Keratinocyte (primary cell): ENCODE measurements at regions not wholly inside any gene's neighbourhood (a gene's known extent, or its start where the extent isn't known, plus 50 kb on each side); places are given as distances from the start of the nearest gene placed in this dataset.

ENCODE experiments used
- CTCF ChIP-seq, 3 experiments: IDR thresholded peaks in 1 of 3; conservative IDR thresholded peaks in 1 of 3; optimal IDR thresholded peaks in 1 of 3; 2 replicates in 2 of 3; 3 replicates in 1 of 3; pipeline versions ENCODE3 to v1.5.1; 2011; ENCODE audit warnings: low read length in 3 of 3, mild to moderate bottlenecking in 3 of 3, moderate library complexity in 2 of 3, control low read depth in 1 of 3, inconsistent platforms in 1 of 3; ENCODE audit not compliant: insufficient read depth in 2 of 3; ENCODE audit errors: extremely low read depth in 1 of 3
- EZH2 ChIP-seq: IDR thresholded peaks from one replicate; pipeline ENCODE4 v1.6.1; 2012; ENCODE audit warnings: inconsistent platforms, mild to moderate bottlenecking, low read length, moderate library complexity

GRCh38 chr18:67358947-67359346 lies 157.6 kb downstream of the DSEL start:
- TF ChIP-seq EZH2 (no peak), CTCF (optimal IDR thresholded peaks at IDR 0.05 in 1 of 3, IDR thresholded peaks at IDR 0.05 in 1 of 3, conservative IDR thresholded peaks at IDR 0.05 in 1 of 3; ENCODE audit: extremely low read depth in 1 of 3, insufficient read depth in 2 of 3, low read length in 3 of 3) (no peak)
